SK-N-SH (cell line): ENCODE measurements at regions not wholly inside any gene's neighbourhood (a gene's known extent, or its start where the extent isn't known, plus 50 kb on each side); places are given as distances from the start of the nearest gene placed in this dataset.

Experiments
- CTCF ChIA-PET: fragments of 300-600, 350-600 bp; formaldehyde crosslinking; extraction: SDS; loops from one replicate; lab custom pipeline; 2021; lab: Yijun Ruan, JAX
- POLR2A ChIA-PET: fragments of 350-600 bp; sonication (Branson Sonifier 250); formaldehyde crosslinking; extraction: SDS; loops from one replicate; lab custom pipeline; 2020; ENCODE audit warnings: antibody characterized with exemption, inconsistent platforms; lab: Yijun Ruan, JAX
- DNase-seq: peaks from one replicate; pipeline ENCODE4 v3.0.0; 2012
- H2AFZ ChIP-seq: fragments of 200-600 bp; sonication (generic); 2 replicates; pipeline ENCODE4 v1.8.1; 2016; ENCODE audit warnings: antibody characterized with exemption, mild to moderate bottlenecking, low read depth
- H3F3A ChIP-seq: fragments of 200-600 bp; sonication (generic); replicated peaks from 2 replicates; pipeline ENCODE3; 2016; ENCODE audit warnings: antibody characterized with exemption, mild to moderate bottlenecking; ENCODE audit not compliant: insufficient read depth
- H3K27ac ChIP-seq, 2 experiments: fragments of 200-500 bp in 1 of 2; fragments of 200-600 bp in 1 of 2; sonication (Bioruptor generic) in 1 of 2; sonication (generic), shearing (Covaris generic) in 1 of 2; 2 replicates each; pipeline versions ENCODE4 v1.5.1 to v1.6.1; 2014 to 2016; ENCODE audit warnings: low read depth in 2 of 2, inconsistent platforms in 1 of 2, low read length in 1 of 2, mild to moderate bottlenecking in 1 of 2, mixed read lengths in 1 of 2
- H3K27me3 ChIP-seq: fragments of 200-600 bp; sonication (generic), shearing (Covaris generic); 2 replicates; pipeline ENCODE4 v1.6.1; 2016; ENCODE audit warnings: mixed run types; ENCODE audit not compliant: insufficient read depth
- H3K36me3 ChIP-seq, 2 experiments: fragments of 200-500 bp in 1 of 2; fragments of 200-600 bp in 1 of 2; sonication (Bioruptor generic) in 1 of 2; sonication (generic) in 1 of 2; replicated peaks in 1 of 2; 2 replicates each; pipeline versions ENCODE3 to v1.5.1; 2014 to 2016; ENCODE audit warnings: low read length in 1 of 2, mild to moderate bottlenecking in 1 of 2; ENCODE audit not compliant: insufficient read depth in 2 of 2, control insufficient read depth in 1 of 2
- H3K4me1 ChIP-seq, 2 experiments: fragments of 200-500 bp in 1 of 2; fragments of 200-600 bp in 1 of 2; sonication (Bioruptor generic) in 1 of 2; sonication (generic), shearing (Covaris generic) in 1 of 2; 2 replicates each; pipeline versions ENCODE4 v1.5.1 to v1.6.1; 2014 to 2016; ENCODE audit warnings: low read depth in 1 of 2, low read length in 1 of 2, mixed run types in 1 of 2; ENCODE audit not compliant: insufficient read depth in 2 of 2, control insufficient read depth in 1 of 2
- H3K4me2 ChIP-seq: fragments of 200-600 bp; sonication (generic), shearing (Covaris generic); 2 replicates; pipeline ENCODE4 v1.6.1; 2017; ENCODE audit warnings: mixed run types
- H3K4me3 ChIP-seq, 2 experiments: fragments of 200-500 bp in 1 of 2; fragments of 200-600 bp in 1 of 2; sonication (Bioruptor generic) in 1 of 2; sonication (generic), shearing (Covaris generic) in 1 of 2; 2 replicates each; pipeline versions ENCODE4 v1.5.1 to v1.8.1; 2014 to 2016; ENCODE audit warnings: low read depth in 2 of 2, inconsistent platforms in 1 of 2, low read length in 1 of 2, mild to moderate bottlenecking in 1 of 2, mixed read lengths in 1 of 2, moderate library complexity in 1 of 2
- H3K79me2 ChIP-seq: fragments of 200-600 bp; sonication (generic); 2 replicates; pipeline ENCODE4 v1.8.1; 2017; ENCODE audit warnings: mild to moderate bottlenecking; ENCODE audit not compliant: insufficient read depth
- H3K9ac ChIP-seq: fragments of 200-600 bp; sonication (generic); 2 replicates; pipeline ENCODE4 v1.6.1; 2017; ENCODE audit warnings: mixed run types
- H3K9me2 ChIP-seq: fragments of 200-600 bp; sonication (generic); 2 replicates; pipeline ENCODE4 v1.6.1; 2017; ENCODE audit warnings: mixed run types
- H3K9me3 ChIP-seq: fragments of 200-600 bp; sonication (generic); 2 replicates; pipeline ENCODE4 v1.6.1; 2017; ENCODE audit warnings: mixed run types, mild to moderate bottlenecking, moderate library complexity
- H4K20me1 ChIP-seq: fragments of 200-600 bp; sonication (generic); 2 replicates; pipeline ENCODE4 v1.6.1; 2017; ENCODE audit warnings: mild to moderate bottlenecking, mixed run types; ENCODE audit not compliant: insufficient read depth
- CHD2 ChIP-seq: fragments of 150-350 bp; IDR thresholded peaks from 2 replicates; pipeline ENCODE4 v1.6.1; 2018; ENCODE audit warnings: low read length; ENCODE audit not compliant: partially characterized antibody
- ELF1 ChIP-seq: IDR thresholded peaks from 2 replicates; pipeline ENCODE4 v1.4.0; 2012
- EZH2phosphoT487 ChIP-seq: fragments of 200-600 bp; sonication (generic); IDR thresholded peaks from 2 replicates; pipeline ENCODE4 v1.6.1; 2017; ENCODE audit warnings: low read depth, mixed run types, mild to moderate bottlenecking, antibody characterized with exemption, moderate library complexity, borderline replicate concordance
- FOXJ3 ChIP-seq: sonication (generic); formaldehyde crosslinking; IDR thresholded peaks from 2 replicates; pipeline ENCODE4 v1.5.1; 2020; ENCODE audit warnings: mild to moderate bottlenecking, missing genetic modification reagents
- FOXM1 ChIP-seq: IDR thresholded peaks from 2 replicates; pipeline ENCODE4 v1.4.0; 2012; ENCODE audit warnings: low read depth, mild to moderate bottlenecking
- GATA2 ChIP-seq: sonication (generic); formaldehyde crosslinking; IDR thresholded peaks from 2 replicates; pipeline ENCODE4 v1.5.0; 2020; ENCODE audit warnings: mild to moderate bottlenecking, missing genetic modification reagents
- JUND ChIP-seq: IDR thresholded peaks from 2 replicates; pipeline ENCODE4 v1.4.0; 2012
- MAX ChIP-seq: IDR thresholded peaks from 2 replicates; pipeline ENCODE4 v1.4.0; 2012; ENCODE audit warnings: low read depth
- MEF2A ChIP-seq: IDR thresholded peaks from 2 replicates; pipeline ENCODE4 v1.4.0; 2012; ENCODE audit warnings: low read depth, borderline replicate concordance
- NFIC ChIP-seq: IDR thresholded peaks from 2 replicates; pipeline ENCODE4 v1.4.0; 2012; ENCODE audit warnings: borderline replicate concordance
- NRF1 ChIP-seq: IDR thresholded peaks from 2 replicates; pipeline ENCODE4 v1.6.1; 2012; ENCODE audit warnings: low read depth, mild to moderate bottlenecking, low read length
- POLR2AphosphoS5 ChIP-seq: IDR thresholded peaks from 2 replicates; pipeline ENCODE4 v1.6.1; 2012; ENCODE audit warnings: low read depth, low read length
- RAD21 ChIP-seq: IDR thresholded peaks from 2 replicates; pipeline ENCODE4 v1.6.1; 2012; ENCODE audit warnings: mild to moderate bottlenecking, low read length
- RCOR1 ChIP-seq: fragments of 150-350 bp; IDR thresholded peaks from 2 replicates; pipeline ENCODE4 v1.6.1; 2017; ENCODE audit warnings: antibody characterized with exemption, low read length
- RXRA ChIP-seq: IDR thresholded peaks from 2 replicates; pipeline ENCODE4 v1.4.0; 2012; ENCODE audit warnings: low read depth, mild to moderate bottlenecking, borderline replicate concordance
- SIN3A ChIP-seq: IDR thresholded peaks from 2 replicates; pipeline ENCODE4 v1.6.1; 2012; ENCODE audit warnings: low read depth, mild to moderate bottlenecking, low read length, moderate library complexity, borderline replicate concordance
- SMC3 ChIP-seq: IDR thresholded peaks from 2 replicates; pipeline ENCODE4 v1.6.1; 2012; ENCODE audit warnings: low read depth, low read length, improper control_type of control experiment
- TAF1 ChIP-seq: IDR thresholded peaks from 2 replicates; pipeline ENCODE4 v1.6.1; 2012; ENCODE audit warnings: low read depth, mild to moderate bottlenecking, low read length, moderate library complexity, borderline replicate concordance
- TEAD4 ChIP-seq: IDR thresholded peaks from 2 replicates; pipeline ENCODE4 v1.4.0; 2012; ENCODE audit warnings: mild to moderate bottlenecking, borderline replicate concordance; ENCODE audit not compliant: insufficient read depth
- USF1 ChIP-seq: IDR thresholded peaks from 2 replicates; pipeline ENCODE4 v1.4.0; 2012; ENCODE audit warnings: low read depth, borderline replicate concordance
- ZBTB33 ChIP-seq: IDR thresholded peaks from 2 replicates; pipeline ENCODE4 v1.4.0; 2012; ENCODE audit warnings: low read depth, borderline replicate concordance
- WGBS: methylation state at CpG from one replicate; pipeline ENCODE4 v1.1.6; 2017; ENCODE audit warnings: low lambda C conversion rate; 5-methylcytosine and 5-hydroxymethylcytosine counted together
- TF ChIP-seq, protein P1 (sequence below): IDR thresholded peaks from 2 replicates; pipeline ENCODE4; 2012
- TF ChIP-seq, protein P2 (sequence below): fragments of 200-600 bp; sonication (generic); IDR thresholded peaks from 2 replicates; pipeline ENCODE4 v1.6.1; 2017; ENCODE audit warnings: antibody characterized with exemption, mild to moderate bottlenecking, moderate library complexity

DNA sequence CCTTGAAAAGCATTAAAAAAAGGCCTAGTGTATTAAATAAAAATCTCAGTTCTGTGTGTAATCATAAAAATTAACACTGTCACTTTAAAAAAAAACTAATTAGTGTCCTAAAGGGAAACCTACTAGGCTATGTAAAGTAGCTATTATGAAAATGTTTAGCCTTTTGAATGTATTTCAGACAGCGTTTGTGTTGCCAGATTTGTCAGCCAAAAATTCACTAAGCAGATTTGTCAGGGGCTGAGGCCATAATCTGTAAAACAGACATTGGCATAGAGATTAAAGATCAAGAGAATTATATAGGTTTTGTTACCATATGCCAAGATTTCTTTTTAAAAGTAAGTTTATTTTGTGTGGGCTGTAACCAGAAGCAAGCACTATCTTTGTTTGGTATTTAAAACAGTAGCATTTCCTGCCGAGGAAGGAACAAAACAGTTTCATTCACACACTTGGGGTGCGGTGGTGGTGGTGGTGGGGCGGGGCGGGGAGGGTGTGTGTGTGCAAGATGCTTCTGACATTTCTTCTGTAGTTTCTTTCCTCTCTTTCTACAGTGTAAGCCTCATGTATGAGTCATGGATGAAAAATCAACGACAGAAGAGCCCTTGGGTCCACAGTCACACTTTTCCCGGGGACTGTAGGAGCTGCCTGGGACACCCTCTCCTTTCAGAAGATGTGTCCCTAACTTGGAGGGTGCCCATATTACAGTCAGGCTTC, 328.5 kb upstream of the FANCL start:
- H2AFZ ChIP-seq, result no peak overlapping the region
- WGBS, result 66% methylated on average over 7 of the region's 7 CpGs

DNA sequence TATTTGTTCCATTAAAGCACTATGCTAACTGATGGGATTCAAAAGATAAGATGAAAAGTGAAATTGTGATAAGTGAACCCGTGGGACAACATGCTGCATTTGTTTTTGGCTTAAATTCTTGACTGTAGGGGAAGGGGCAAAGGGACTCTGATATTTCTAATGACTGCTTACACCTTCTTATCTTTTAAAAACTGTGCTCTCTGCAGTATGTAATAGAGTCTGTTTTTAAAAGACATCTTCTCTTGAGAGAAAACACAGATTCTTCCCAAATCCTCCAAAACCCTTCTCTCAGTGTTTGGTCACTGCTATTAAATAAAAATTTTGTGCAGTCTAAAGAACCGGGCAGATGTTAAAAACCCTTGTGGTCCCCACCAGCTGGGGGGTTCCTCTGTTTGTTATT, 327.8 kb upstream of the FANCL start:
- no peaks in the 10 kb centered on the region for H3K27me3 ChIP-seq
- no peak for TF ChIP-seq USF1
- no peak for TF ChIP-seq RCOR1
- TF ChIP-seq, protein P1, sequence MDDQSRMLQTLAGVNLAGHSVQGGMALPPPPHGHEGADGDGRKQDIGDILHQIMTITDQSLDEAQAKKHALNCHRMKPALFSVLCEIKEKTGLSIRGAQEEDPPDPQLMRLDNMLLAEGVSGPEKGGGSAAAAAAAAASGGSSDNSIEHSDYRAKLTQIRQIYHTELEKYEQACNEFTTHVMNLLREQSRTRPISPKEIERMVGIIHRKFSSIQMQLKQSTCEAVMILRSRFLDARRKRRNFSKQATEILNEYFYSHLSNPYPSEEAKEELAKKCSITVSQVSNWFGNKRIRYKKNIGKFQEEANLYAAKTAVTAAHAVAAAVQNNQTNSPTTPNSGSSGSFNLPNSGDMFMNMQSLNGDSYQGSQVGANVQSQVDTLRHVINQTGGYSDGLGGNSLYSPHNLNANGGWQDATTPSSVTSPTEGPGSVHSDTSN, result no peak
- no peak for TF ChIP-seq ZBTB33
- no peak for TF ChIP-seq SMC3
- TF ChIP-seq NFIC, result no peak
- CTCF ChIA-PET, result no interaction called here
- no peaks in the 10 kb centered on the region for H3K9me2 ChIP-seq
- no peak overlapping the region for H3K9ac ChIP-seq
- H2AFZ ChIP-seq, result no peak overlapping the region
- no peaks in the 10 kb centered on the region for H4K20me1 ChIP-seq
- 39% methylated on average over 2 of the region's 2 CpGs for WGBS
- no peak overlapping the region for H3K4me3 ChIP-seq
- no peaks in the 10 kb centered on the region for H3K36me3 ChIP-seq
- no peaks in the 10 kb centered on the region for H3K79me2 ChIP-seq
- no peaks in the 10 kb centered on the region for H3F3A ChIP-seq
- POLR2A ChIA-PET, result no interaction called here
- DNase-seq, result no peak
- no peak overlapping the region for H3K27ac ChIP-seq
- H3K9me3 ChIP-seq, result no peaks in the 10 kb centered on the region
- no peak overlapping the region for H3K4me2 ChIP-seq
- no peaks in the 10 kb centered on the region; a peak in 1 of 4 replicates for H3K4me1 ChIP-seq

More for the DNA sequence above, 328.5 kb upstream of the FANCL start:
- Histone ChIP-seq H3K9ac (no peak overlapping the region), H3K4me3 (no peak overlapping the region), H4K20me1 (no peaks in the 10 kb centered on the region)
- CTCF ChIA-PET, result no interaction called here
- TF ChIP-seq FOXM1 (no peak), TEAD4 (no peak), TAF1 (no peak), FOXJ3 (no peak), JUND (no peak), GATA2 (no peak), CHD2 (no peak), MAX (no peak), RXRA (no peak), ELF1 (no peak), EZH2phosphoT487 (no peak), SIN3A (no peak), NRF1 (no peak), MEF2A (no peak), RCOR1 (no peak), RAD21 (no peak), SMC3 (no peak), NFIC (no peak), POLR2AphosphoS5 (no peak)
- TF ChIP-seq, protein P2, sequence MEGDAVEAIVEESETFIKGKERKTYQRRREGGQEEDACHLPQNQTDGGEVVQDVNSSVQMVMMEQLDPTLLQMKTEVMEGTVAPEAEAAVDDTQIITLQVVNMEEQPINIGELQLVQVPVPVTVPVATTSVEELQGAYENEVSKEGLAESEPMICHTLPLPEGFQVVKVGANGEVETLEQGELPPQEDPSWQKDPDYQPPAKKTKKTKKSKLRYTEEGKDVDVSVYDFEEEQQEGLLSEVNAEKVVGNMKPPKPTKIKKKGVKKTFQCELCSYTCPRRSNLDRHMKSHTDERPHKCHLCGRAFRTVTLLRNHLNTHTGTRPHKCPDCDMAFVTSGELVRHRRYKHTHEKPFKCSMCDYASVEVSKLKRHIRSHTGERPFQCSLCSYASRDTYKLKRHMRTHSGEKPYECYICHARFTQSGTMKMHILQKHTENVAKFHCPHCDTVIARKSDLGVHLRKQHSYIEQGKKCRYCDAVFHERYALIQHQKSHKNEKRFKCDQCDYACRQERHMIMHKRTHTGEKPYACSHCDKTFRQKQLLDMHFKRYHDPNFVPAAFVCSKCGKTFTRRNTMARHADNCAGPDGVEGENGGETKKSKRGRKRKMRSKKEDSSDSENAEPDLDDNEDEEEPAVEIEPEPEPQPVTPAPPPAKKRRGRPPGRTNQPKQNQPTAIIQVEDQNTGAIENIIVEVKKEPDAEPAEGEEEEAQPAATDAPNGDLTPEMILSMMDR, result no peak
- TF ChIP-seq, all 33 proteins: peak for 0
- Histone ChIP-seq H3F3A (no peaks in the 10 kb centered on the region), H3K4me1 (no peaks in the 10 kb centered on the region; a peak in 2 of 4 replicates), H3K4me2 (no peak overlapping the region), H3K79me2 (no peaks in the 10 kb centered on the region), H3K9me2 (no peaks in the 10 kb centered on the region), H3K36me3 (no peaks in the 10 kb centered on the region), H3K27me3 (no peaks in the 10 kb centered on the region), H3K9me3 (no peaks in the 10 kb centered on the region), H3K27ac (no peak overlapping the region)
- DNase-seq, result no peak
- POLR2A ChIA-PET, result no interaction called here
